ENCODE measurements at regions not wholly inside any gene's neighbourhood (a gene's known extent, or its start where the extent isn't known, plus 50 kb on each side); places are given as distances from the start of the nearest gene placed in this dataset.

DNA sequence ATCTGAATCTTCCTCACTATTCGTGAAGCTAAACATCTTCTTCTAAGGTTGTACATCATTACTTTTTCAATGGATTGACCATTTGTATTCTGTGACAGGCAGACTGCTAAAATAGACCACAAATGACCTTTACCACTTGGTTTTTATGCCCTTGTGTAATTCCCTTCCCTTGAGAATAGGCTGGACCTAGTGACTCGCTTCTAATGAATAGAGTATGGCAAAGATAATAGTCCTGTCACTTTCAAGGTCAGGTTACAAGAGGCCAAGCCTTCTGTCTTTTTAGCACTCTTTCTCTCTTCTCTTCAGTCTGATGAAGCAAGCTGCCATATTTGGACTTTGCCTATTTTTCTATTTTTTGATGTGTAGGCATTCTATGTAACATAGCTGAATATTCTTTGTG is 492.9 kb downstream of the SOX6 start:
- TF ChIP-seq, protein P1, sequence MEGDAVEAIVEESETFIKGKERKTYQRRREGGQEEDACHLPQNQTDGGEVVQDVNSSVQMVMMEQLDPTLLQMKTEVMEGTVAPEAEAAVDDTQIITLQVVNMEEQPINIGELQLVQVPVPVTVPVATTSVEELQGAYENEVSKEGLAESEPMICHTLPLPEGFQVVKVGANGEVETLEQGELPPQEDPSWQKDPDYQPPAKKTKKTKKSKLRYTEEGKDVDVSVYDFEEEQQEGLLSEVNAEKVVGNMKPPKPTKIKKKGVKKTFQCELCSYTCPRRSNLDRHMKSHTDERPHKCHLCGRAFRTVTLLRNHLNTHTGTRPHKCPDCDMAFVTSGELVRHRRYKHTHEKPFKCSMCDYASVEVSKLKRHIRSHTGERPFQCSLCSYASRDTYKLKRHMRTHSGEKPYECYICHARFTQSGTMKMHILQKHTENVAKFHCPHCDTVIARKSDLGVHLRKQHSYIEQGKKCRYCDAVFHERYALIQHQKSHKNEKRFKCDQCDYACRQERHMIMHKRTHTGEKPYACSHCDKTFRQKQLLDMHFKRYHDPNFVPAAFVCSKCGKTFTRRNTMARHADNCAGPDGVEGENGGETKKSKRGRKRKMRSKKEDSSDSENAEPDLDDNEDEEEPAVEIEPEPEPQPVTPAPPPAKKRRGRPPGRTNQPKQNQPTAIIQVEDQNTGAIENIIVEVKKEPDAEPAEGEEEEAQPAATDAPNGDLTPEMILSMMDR (IDR thresholded peaks at IDR 0.05): no peak
- TF ChIP-seq POLR2A (IDR thresholded peaks at IDR 0.05): no peak
